ENCODE measurements at regions not wholly inside any gene's neighbourhood (a gene's known extent, or its start where the extent isn't known, plus 50 kb on each side); places are given as distances from the start of the nearest gene placed in this dataset.

- no peak for TF ChIP-seq EP300 (IDR thresholded peaks at IDR 0.05; ENCODE audit: borderline replicate concordance)
- TF ChIP-seq TAF1 (IDR thresholded peaks at IDR 0.05; ENCODE audit: low read depth) = no peak
- TF ChIP-seq FOXM1 (IDR thresholded peaks at IDR 0.05; ENCODE audit: borderline replicate concordance, low read depth) = no peak
Measured at GRCh38 chrX:38871129-38872029, 70.1 kb downstream of the MID1IP1 start.

Data from Ishikawa (cell line).